D721Med (cell line): ENCODE measurements at regions not wholly inside any gene's neighbourhood (a gene's known extent, or its start where the extent isn't known, plus 50 kb on each side); places are given as distances from the start of the nearest gene placed in this dataset.

Experiments
- DNase-seq: peaks from one replicate; pipeline ENCODE4 v3.0.0; 2011; ENCODE audit warnings: low spot score; ENCODE audit not compliant: insufficient read length
- FAIRE-seq: peaks from 2 replicates; lab custom pipeline; 2011; peaks lifted over from hg19 to GRCh38; lab: Jason Lieb, UNC
- TF ChIP-seq, protein P1 (sequence below): IDR thresholded peaks from 2 replicates; pipeline ENCODE4 v1.5.1; 2012; ENCODE audit warnings: mild to moderate bottlenecking, control low read depth; ENCODE audit not compliant: insufficient read depth; ENCODE audit errors: missing control alignments

DNA sequence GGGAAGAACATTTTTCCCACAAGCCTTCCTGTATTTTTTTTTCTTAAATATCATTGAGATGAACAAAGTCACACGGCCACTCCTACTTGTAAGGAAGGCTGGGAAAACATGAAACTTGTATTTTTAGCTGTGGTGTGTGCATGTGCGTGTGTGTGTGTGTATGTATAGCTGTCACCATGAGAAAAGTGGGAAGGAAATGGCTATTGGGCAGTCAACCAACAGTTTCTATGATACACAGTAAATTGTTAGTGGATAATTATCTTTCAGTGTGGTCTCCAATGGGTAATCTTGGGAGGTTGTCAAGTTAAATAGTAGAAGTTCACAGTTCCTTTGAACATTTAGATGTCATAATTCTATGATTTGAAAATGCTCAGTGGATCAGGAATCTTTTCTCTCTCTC, 132.7 kb upstream of the USP24 start:
- TF ChIP-seq, protein P1, sequence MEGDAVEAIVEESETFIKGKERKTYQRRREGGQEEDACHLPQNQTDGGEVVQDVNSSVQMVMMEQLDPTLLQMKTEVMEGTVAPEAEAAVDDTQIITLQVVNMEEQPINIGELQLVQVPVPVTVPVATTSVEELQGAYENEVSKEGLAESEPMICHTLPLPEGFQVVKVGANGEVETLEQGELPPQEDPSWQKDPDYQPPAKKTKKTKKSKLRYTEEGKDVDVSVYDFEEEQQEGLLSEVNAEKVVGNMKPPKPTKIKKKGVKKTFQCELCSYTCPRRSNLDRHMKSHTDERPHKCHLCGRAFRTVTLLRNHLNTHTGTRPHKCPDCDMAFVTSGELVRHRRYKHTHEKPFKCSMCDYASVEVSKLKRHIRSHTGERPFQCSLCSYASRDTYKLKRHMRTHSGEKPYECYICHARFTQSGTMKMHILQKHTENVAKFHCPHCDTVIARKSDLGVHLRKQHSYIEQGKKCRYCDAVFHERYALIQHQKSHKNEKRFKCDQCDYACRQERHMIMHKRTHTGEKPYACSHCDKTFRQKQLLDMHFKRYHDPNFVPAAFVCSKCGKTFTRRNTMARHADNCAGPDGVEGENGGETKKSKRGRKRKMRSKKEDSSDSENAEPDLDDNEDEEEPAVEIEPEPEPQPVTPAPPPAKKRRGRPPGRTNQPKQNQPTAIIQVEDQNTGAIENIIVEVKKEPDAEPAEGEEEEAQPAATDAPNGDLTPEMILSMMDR, result no peak
- DNase-seq, result no peak
- FAIRE-seq, result no peak

DNA sequence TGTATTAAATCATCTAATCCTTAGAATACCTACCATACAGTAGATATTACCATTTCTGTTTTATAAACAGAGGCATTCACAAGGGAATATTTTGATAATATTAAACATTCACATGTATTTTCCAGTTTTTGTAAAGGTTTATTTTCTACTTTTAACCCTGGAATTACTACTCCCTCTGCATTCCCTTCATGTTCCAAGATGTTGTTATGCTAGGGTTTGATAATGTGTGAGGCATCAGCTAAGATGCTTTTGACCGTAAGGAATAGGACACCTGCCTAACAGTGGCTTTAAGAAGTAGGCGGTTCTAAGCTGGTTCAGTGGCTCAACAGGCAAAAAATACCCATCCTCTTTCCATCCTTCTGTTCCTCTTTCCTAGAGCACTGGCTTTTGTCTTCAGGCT, 131.9 kb upstream of the USP24 start:
- FAIRE-seq (no peak), DNase-seq (no peak)
- TF ChIP-seq, protein P1, result no peak

DNA sequence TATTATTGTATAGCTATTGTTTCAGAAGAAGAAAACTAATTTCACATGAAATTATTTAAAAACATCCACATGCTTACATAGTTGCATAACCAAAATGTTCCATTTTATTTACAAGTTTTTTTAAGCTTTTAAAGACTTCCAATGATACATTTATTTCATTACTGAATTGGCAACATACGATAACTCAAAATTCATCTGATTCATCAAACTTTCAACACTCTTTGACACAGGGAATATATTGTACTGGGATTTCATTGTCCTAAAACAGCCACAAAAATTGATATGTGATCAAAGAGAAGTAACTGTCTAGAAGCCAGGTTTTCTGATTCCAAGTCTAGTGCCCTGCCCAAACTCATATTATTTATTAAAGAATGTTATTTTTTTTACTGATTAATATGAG, 131.4 kb upstream of the USP24 start:
- no peak for DNase-seq
- FAIRE-seq, result no peak

DNA sequence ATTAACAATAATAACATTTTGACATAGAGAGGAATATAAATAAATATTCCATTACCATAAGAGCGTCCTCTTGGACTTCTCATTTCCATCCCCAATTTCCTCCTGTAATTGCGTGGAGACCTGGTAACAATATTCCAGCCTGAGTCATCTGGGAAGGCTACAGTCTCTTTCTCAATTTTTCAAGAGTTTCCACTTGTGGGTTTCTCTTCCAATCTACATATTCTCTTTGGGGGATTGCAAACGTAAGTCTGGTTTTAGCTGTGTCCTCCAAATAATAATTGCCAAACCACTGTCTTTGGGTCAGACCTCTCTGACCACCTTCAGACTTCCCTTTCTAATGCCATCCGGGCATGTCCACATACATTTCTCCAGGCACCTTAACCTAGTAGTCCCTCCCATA, 124.5 kb upstream of the USP24 start:
- TF ChIP-seq, protein P1, result no peak
- no peak for FAIRE-seq

More for the DNA sequence above, 131.4 kb upstream of the USP24 start:
- TF ChIP-seq, protein P1, result no peak

DNA sequence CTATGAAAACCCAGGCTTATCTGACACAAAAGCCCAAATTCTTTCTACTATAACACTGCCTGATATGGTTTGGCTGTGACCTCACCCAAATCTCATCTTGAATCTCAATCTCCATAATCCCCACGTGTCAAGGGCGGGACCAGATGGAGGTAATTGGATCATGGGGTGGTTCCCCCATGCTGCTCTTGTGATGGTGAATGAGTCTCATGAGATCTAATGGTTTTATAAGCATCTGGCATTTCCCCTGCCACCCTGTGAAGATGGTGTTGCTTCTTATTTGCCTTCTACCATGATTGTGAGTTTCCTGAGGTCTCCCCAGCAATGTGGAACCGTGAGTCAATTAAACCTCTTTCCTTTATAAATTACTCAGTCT, 123.3 kb upstream of the USP24 start:
- DNase-seq (no peak), FAIRE-seq (no peak)
- TF ChIP-seq, protein P1, result no peak

More for the DNA sequence above, 124.5 kb upstream of the USP24 start:
- DNase-seq, result no peak

DNA sequence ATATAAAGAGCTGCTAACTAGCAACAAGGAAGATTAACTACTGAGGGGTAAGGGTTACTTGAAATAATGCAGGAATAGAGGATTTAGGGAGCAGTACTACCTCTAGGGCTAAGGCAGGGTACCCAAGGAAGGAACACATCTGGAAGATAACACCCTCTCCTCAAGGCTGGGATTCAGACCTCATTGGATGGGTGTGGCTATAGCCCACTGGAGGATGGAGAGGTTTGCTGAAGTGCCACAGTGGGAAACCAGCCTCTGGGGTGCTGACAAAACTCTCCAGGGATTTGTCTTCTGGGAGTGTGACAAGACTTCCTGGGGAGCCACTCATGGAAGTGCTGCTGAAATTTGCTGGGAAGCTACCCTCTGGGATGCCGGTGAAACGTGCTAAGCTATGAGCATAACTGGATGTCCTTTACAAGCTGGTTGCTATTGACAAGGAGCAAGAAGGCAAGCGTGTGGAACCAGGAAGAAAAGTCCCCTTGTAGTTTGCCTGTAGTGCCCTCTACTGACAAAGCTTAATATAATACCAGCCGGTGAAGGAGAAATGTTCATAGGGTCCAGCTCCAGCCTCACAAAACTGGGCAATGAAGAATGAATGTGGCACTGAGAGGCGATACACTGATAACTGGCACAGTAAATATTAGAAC, 122.8 kb upstream of the USP24 start:
- FAIRE-seq (no peak), DNase-seq (peak; percentile 44)
- TF ChIP-seq, protein P1, result peak; percentile 63

DNA sequence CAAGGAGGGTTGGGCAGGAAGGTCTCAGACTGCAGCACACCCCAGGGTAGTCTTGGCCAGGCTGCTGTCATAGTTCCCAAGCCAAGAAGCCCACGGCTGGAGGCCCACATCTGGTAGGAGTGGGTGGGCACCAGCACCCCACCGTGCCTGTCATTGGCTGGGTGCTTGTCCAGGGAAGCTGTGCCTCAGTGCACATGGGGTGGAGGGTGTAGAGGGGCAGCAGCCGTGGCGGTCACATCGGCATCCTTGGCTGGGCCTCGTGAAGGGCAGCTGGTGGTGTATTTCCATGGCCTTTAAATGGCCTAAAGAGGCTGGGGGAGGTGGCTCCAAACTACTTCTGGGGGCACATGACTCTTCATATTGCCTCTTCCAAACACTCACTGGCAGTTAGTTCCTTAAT, 119.6 kb upstream of the USP24 start:
- FAIRE-seq (no peak), DNase-seq (no peak)
- TF ChIP-seq, protein P1, result no peak
